Hindlimb muscle (tissue), 1 donor: ENCODE measurements at regions not wholly inside any gene's neighbourhood (a gene's known extent, or its start where the extent isn't known, plus 50 kb on each side); places are given as distances from the start of the nearest gene placed in this dataset.
A peak's percentile ranks its signal among the peaks of the same experiment; 100 is the strongest.

ENCODE experiments used
- DNase-seq: peaks from one replicate; pipeline ENCODE4 v3.0.0-alpha.2; 2013

DNA sequence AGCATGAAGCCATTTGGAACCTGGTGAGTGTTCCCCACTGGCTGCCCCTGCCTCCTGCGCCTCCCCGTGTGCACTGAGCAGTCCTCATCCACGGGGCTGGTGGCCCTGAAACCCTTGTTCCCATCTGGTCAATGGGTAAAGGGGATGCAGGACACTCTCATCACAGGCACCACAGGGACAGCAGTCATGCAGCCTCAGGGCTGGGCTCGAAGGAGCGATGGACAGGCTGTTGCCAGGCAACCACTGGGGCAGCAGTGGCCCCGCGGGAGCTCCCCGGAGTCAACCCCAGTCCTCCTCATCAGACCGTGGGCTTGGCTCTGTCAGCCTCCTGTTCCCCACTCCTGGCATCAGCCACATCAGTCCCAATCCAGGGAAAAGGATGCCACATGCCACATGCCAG, 509.5 kb downstream of the EIPR1 start:
- DNase-seq, result no peak

GRCh38 chr2:2867397-2867979, 510.1 kb downstream of the EIPR1 start:
- DNase-seq, result no peak

DNA sequence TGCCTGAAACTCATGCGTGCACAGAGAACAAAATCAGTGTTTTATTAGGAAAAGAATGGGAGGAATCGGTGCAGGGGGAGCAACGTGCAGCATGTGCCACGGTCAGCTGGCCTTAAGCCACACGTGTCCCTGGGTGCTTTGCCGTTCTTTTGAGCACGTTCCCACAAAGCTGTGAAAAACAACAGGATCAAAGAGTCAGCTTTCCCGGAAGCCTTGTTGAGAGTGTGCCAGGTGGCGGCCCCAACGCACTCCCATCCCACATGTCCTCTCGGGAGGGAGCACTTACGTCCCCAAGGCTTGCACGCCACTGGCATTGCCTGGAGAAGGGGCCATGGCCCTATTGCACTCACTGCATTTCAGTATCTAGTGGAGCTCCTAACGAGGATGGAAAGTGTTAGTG, 511.2 kb downstream of the EIPR1 start:
- DNase-seq, result no peak

GRCh38 chr2:2862386-2862785, 515.2 kb downstream of the EIPR1 start:
- DNase-seq, result no peak

- no peak for DNase-seq
Measured at GRCh38 chr2:2861666-2862240, 515.9 kb downstream of the EIPR1 start.

DNA sequence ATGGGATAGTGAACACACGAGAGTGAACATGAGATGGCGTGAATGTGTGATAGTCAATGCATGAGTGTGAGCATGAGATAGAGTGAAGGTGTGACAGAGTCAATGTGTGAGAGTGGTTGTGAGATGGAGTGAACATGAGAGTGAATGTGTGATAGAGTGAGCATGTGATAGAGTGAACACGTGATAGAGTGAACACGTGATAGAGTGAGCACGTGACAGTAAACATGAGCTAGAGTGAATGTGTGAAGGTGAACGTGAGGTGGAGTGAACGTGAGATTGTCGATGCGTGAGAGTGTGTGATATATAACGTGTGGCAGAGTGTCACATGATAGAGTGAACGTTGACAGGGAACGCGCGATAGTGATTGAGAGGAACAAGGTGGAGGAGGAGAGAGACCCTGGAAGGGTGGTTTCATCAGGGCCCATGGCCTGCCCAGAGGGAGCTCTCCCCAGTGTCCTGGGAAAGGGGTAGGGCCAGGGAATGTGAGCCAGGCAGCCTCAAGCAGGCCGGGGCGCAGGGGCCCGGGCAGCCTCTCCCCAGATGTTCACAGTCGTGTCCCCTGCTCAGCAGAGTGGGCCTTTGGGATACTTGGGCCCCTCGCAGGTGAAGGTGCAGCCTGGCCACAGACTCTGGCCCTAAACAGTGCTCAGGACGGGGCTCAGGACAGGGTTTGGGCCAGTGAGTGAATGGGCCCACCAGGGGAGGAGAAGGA, 516.9 kb downstream of the EIPR1 start:
- no peak for DNase-seq

DNA sequence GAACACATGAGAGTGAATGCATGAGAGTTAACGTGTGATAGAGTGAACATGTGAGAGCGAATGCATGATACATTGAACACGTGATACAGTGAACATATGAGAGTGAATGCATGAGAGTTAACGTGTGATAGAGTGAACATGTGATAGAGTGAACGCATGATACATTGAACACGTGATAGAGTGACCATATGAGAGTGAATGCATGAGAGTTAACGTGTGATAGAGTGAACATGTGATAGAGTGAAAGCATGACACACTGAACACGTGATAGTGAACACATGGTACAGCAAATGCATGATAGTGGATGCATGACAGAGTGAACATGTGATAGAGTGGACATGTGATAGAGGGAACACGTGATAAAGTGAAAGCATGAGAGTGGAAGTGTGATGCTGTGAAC, 517.9 kb downstream of the EIPR1 start:
- no peak for DNase-seq

DNA sequence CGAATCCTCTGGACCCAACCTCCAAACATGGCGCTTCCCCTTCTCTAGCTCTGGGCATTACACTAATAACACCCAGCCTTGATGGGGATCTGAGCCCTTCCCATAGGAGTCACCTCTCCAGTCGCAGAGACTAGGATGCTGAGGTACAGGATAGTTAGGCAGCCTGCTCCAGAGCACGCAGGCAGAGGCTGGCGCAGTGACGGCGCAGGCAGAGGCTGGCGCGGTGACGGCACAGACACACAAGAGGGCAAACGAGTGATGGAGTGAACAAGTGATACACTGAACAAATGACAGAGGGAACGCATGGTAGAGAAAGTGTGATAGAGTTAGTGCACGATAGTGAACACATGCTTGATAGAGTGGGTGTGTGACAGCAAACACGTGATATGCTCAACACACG, 518.5 kb downstream of the EIPR1 start:
- no peak for DNase-seq

DNA sequence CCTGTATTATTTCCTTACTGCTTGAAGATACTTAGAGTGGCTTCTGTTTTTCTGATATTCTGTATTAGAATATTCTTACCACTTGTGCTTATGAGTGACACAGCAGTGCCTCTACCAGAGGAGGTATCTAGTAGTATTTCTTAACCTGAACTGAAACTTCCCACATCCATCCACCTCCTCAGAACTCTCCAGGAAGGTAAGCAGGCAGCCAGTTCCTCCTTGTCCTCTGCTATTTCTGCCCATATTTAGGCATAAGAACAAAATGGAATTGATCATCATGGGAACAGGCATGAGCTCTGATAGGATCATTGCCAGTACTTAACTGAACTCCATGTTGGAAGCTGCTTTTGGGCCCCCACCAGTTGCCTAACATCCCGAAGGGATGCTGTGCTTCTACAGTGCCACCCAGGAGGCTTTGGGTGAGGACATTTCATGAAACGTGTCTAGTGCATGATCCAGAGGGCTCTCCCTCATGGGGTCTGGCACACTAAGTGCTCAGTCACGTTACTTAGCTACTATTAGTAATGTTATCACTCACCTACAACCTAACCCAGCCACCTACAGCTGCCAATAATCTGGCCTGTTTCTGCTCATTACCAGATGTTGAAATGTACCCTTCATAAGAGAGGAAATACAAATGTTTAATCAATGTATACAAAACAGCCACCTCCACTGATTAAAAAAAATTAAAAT, 520.7 kb downstream of the EIPR1 start:
- DNase-seq, result no peak

GRCh38 chr2:2855297-2855696, 522.3 kb downstream of the EIPR1 start:
- DNase-seq, result no peak

DNA sequence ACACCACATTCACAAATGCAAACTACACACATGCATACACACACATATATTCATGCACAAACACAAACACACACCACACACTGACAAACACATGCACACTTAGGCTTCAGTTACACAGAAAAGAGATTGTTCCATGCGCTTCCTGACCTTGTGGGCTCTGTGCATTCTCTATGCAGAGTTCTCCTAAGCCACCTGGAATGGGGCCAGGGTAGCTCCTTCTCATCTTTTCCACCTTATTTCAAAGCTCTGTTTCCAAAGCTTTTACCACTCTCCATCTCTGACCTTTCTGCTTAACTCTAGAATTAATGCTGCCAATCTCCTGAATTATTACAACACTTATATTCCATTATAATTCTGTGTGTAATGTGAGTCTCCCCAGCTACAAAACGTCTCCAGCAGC, 522.3 kb upstream of the MYT1L start:
- DNase-seq, result peak; percentile 23

GRCh38 chr2:2851806-2852777, 521.0 kb upstream of the MYT1L start:
- no peak for DNase-seq

DNA sequence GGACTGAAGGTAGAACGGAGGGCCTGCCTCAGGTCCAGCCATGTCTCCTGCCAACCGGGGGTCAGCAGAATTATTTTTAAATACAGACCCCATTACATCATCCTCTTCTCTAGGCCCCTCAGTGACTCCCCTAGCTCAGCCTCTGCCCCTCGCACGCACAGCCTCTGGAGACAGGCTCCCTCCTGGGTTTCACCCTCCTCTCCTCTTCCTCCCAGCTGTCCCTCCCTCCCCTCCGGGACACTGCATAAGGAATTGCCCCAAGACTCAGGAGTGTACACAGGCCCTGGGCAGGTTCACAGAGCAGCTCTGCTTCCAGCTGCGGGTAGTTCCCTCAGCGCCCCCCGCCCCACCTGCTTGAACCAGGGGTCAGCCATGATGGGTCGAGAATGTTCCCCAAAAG, 520.2 kb upstream of the MYT1L start:
- DNase-seq, result no peak

DNA sequence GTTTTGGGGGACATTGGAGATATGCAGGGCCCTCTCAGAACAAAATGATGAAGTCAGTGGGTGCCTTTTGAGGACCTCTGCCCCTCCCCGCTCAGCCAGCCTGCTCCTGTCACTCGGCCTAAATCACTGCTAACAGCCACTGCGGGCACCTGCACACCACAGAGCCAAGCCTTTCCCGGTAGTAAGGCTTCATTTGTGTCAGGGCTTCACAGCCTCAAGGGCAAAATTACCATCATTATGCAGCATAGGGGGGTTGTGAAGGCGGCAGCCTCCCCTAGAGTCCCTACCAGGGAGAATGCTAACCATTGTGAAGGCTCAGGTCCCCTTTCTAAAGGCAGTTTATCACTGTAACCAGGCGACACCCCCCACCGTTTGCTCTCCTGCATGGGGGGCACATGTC, 519.8 kb upstream of the MYT1L start:
- DNase-seq, result no peak

GRCh38 chr2:2850218-2850755, 519.2 kb upstream of the MYT1L start:
- no peak for DNase-seq

- no peak for DNase-seq
Measured at GRCh38 chr2:2849464-2850217, 518.6 kb upstream of the MYT1L start.

DNA sequence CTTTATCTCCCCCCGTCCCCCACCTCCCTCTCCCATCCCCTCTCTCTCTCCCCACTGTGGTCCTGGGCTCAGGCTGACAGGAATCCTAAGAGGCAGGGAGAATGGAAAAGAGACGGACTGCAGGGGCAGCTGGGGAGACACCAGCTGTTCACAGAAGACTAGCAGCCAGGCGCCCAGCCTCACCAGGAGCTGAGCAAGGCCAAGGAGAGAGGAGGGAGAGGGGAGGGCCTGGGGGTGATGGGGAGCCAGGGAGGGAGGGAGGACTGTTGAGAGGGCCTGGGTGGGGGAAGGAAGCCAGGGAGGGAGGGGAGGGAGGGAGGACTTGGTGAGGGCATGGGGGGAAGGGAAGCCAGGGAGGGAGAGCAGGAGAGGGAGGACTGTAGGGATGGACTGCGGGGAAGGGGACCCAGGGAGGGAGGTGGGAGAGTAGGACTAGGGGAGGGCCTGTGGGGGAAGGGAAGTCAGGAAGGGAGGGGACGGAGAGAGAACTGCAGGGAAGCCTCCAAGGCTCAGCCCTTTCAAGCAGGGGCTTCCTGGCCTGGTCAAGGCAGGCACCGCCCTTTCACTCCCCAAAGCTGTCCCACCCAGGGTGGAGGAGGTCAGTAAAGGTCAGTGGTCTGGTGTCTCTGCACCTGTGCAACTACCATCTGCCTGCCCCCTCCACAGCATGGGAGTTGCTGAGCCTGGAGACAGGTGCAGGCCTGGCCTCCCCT, 517.7 kb upstream of the MYT1L start:
- DNase-seq, result peak; percentile 29

DNA sequence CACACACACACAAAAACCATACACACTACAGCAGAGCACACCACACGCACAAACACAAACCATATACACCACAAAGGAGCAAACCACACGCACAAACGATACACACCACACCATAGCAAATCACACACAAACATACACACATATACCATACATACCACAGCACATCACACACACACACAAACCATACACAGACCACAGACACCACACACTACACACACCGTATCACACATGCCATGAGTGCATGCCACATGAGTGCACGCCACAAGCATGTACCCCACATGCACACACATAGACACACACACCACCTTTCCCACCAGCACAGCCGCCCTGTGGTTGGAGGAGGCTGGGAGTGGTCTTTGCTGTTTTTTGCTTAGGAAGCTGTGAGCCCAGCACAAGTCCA, 517.1 kb upstream of the MYT1L start:
- no peak for DNase-seq

GRCh38 chr2:2847209-2847676, 516.2 kb upstream of the MYT1L start:
- no peak for DNase-seq

GRCh38 chr2:2846332-2847208, 515.5 kb upstream of the MYT1L start:
- peak; percentile 24 for DNase-seq
